Ovary (tissue), 7 donors: ENCODE measurements at regions not wholly inside any gene's neighbourhood (a gene's known extent, or its start where the extent isn't known, plus 50 kb on each side); places are given as distances from the start of the nearest gene placed in this dataset.

ENCODE experiments used
- DNase-seq, 5 donors: peaks; one replicate each; pipeline ENCODE4 v3.0.0-alpha.2; 2019 to 2020
- H3K27ac ChIP-seq, 2 donors: fragments of 200-600 bp; one replicate each; pipeline versions ENCODE4 v1.5.1 to v1.8.0; 2019 to 2022
- H3K27me3 ChIP-seq: fragments of 200-600 bp; one replicate; pipeline ENCODE4 v1.8.0; 2022
- H3K36me3 ChIP-seq: fragments of 200-600 bp; sonication (generic); one replicate; pipeline ENCODE4 v1.5.1; 2019
- H3K4me1 ChIP-seq: one replicate; pipeline ENCODE4 v1.8.1; 2013; ENCODE audit warnings: mild to moderate bottlenecking, moderate library complexity; ENCODE audit not compliant: insufficient read depth
- H3K4me3 ChIP-seq: fragments of 200-600 bp; sonication (generic); one replicate; pipeline ENCODE4 v1.5.1; 2017
- H3K9me3 ChIP-seq, 2 donors: fragments of 200-600 bp in 1 of 2; sonication (generic) in 1 of 2; one replicate each; pipeline versions ENCODE4 v1.5.1 to v1.8.1; 2013 to 2019; ENCODE audit warnings: mild to moderate bottlenecking in 1 of 2, moderate library complexity in 1 of 2
- EP300 ChIP-seq: sonication (generic); formaldehyde crosslinking; IDR thresholded peaks from one replicate; pipeline ENCODE4 v1.6.1; 2017; ENCODE audit warnings: antibody characterized with exemption
- POLR2A ChIP-seq: fragments of 450-650 bp; IDR thresholded peaks from one replicate; pipeline ENCODE4 v1.6.1; 2017; ENCODE audit warnings: antibody characterized with exemption, mild to moderate bottlenecking, moderate library complexity
- WGBS, 3 donors: extraction: QIAGEN DNeasy Blood & Tissue Kit in 1 of 3; methylation state at CpG; one replicate each; pipeline versions ENCODE4 v1.1.5 to v1.1.7; 2013 to 2017; 5-methylcytosine and 5-hydroxymethylcytosine counted together
- intact Hi-C, 4 donors: fragments of 100-400 bp; cut with DNase I; formaldehyde crosslinking; loops; one replicate each; pipeline versions ENCODE4 v1.11.0 to v1.15.1; 2022 to 2023
- TF ChIP-seq, protein P1 (sequence below), 3 donors: fragments of 450-650 bp in 2 of 3; fragments of 200-600 bp in 1 of 3; IDR thresholded peaks; one replicate each; pipeline versions ENCODE4 v1.5.1 to v1.8.0; 2016 to 2022; ENCODE audit warnings: antibody characterized with exemption in 3 of 3, mild to moderate bottlenecking in 1 of 3
- donor health status: DM: no; HTN: no; CAD: no; lungs with moderate emphysema.
- donor health status: DM: no; HTN: no; CAD: no.
- donor health status: Bipolar disorder and iron deficiency.
- donor health status: DM: no; HTN: no; CAD: no.
- donor health status: DM: yes; HTN: yes; CAD: no.

DNA sequence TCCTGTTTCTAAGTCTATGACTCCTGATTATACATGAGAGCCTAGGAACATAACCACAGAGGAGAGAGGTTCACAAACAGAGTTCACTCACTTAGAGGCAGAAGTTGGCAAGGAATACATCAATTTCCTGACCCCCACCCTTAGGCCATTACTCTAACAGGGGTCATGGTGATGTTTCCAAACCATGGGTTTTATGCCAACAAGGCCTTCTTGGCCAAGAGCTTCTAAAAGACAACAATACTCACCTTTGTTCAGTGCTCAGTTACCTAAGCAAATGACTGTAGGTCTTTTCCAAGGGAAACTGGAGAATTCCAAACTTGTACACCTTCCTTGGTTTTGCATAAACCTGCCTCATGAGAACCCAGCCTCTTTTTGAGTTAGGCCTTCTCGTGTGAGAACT is 52.6 kb downstream of the ERICH4 start:
- Histone ChIP-seq H3K4me1 (no peaks in the 10 kb centered on the region), H3K36me3 (no peaks in the 10 kb centered on the region), H3K9me3 (no peaks in the 10 kb centered on the region), H3K27me3 (no peaks in the 10 kb centered on the region), H3K27ac (no peak overlapping the region), H3K4me3 (no peak overlapping the region)
- no peak for TF ChIP-seq EP300
- intact Hi-C loops, result no loop called here
- no peak for DNase-seq
- WGBS, 3 donors, result 11 to 16% (median 13%) methylated on average over 1 of the region's 1 CpG

DNA sequence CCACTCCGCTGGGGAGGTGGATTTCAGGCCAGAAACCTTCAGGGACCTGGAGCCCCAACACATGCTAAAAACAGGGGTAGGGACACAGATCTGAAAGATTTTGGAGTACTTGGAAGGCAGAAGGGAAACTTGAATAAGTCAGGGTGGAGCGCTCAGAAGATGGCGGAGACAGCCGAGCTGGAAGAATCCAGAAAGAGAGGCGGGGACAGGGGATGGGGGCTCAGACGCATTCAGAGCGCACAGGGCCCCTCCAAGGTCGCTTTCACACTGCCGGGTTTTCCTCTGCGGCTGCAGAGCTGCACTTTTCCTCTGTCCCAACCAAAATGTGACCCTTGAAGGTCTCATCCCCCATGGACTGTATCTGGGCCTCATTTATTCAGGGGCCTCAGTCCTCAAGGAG is 56.9 kb downstream of the ERICH4 start:
- Histone ChIP-seq H3K36me3 (no peaks in the 10 kb centered on the region), H3K4me3 (peak overlapping the region; percentile 2), H3K27ac (no peak overlapping the region), H3K27me3 (no peaks in the 10 kb centered on the region), H3K4me1 (no peaks in the 10 kb centered on the region), H3K9me3 (no peaks in the 10 kb centered on the region)
- DNase-seq, result no peak
- 69 to 70% (median 70%) methylated on average over 10 of the region's 10 CpGs for WGBS, 3 donors
- intact Hi-C loops, result no loop called here
- TF ChIP-seq, protein P1, sequence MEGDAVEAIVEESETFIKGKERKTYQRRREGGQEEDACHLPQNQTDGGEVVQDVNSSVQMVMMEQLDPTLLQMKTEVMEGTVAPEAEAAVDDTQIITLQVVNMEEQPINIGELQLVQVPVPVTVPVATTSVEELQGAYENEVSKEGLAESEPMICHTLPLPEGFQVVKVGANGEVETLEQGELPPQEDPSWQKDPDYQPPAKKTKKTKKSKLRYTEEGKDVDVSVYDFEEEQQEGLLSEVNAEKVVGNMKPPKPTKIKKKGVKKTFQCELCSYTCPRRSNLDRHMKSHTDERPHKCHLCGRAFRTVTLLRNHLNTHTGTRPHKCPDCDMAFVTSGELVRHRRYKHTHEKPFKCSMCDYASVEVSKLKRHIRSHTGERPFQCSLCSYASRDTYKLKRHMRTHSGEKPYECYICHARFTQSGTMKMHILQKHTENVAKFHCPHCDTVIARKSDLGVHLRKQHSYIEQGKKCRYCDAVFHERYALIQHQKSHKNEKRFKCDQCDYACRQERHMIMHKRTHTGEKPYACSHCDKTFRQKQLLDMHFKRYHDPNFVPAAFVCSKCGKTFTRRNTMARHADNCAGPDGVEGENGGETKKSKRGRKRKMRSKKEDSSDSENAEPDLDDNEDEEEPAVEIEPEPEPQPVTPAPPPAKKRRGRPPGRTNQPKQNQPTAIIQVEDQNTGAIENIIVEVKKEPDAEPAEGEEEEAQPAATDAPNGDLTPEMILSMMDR (IDR thresholded peaks at IDR 0.05), result no peak
- TF ChIP-seq EP300, result no peak
- no peak for TF ChIP-seq POLR2A

DNA sequence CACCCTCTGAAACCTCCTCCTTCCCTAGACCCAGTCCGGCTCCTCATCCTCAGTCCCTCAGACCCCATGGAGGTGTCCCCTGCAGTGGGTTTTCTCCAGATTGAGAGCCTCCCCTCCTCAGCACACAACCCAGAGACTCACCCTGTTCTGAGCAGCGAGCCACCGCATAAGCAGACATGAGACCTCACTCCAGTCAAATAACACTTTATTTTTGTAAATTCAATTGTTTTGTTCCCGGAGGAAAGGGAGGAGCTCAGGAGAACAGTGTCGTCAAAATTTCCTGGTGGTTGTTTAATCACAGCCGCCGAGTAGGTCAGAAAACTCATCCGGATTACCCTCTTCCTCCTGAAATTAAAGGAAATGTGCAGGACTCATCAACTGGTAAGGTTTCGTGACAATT is 57.5 kb downstream of the ERICH4 start:
- intact Hi-C loops, result no loop called here
- no peaks in the 10 kb centered on the region for H3K36me3 ChIP-seq
- H3K9me3 ChIP-seq, result no peaks in the 10 kb centered on the region
- no peak for DNase-seq
- no peaks in the 10 kb centered on the region for H3K27me3 ChIP-seq
- 79 to 86% (median 82%) methylated on average over 9 of the region's 9 CpGs for WGBS, 3 donors
- H3K4me1 ChIP-seq, result no peaks in the 10 kb centered on the region
- H3K27ac ChIP-seq, result peak overlapping the region in 1 of 2 donors; percentile 28
- TF ChIP-seq EP300 (no peak), POLR2A (no peak)
- TF ChIP-seq, protein P1 (IDR thresholded peaks at IDR 0.05), result no peak
- H3K4me3 ChIP-seq, result no peak overlapping the region

DNA sequence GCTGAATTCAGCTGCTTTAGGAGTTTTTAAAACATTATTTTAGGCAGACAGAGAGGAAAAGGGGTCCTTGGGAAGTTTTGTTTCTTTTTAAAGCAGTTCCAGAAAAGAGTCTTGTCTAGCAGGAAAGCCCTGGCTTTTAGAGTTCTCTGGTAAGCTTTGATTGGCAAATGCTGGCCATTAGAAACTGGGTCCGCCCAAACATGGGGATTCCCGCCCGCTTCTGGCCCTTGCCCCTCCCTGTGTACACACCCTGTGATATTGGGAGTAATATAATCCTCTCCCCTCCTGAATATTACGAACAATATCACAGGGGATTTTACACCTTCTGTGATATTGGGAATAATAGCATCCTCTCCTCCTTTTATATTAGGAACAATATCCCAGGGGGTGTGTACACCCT is 58.9 kb downstream of the ERICH4 start:
- WGBS, 3 donors, result 50 to 59% (median 55%) methylated on average over 4 of the region's 4 CpGs
- DNase-seq, result no peak
- Histone ChIP-seq H3K4me1 (no peaks in the 10 kb centered on the region), H3K4me3 (no peak overlapping the region), H3K9me3 (no peaks in the 10 kb centered on the region), H3K36me3 (no peaks in the 10 kb centered on the region), H3K27ac (no peak overlapping the region), H3K27me3 (no peaks in the 10 kb centered on the region)
- intact Hi-C loops, result no loop called here
- TF ChIP-seq EP300, result no peak
- TF ChIP-seq, protein P1 (IDR thresholded peaks at IDR 0.05), result no peak
- TF ChIP-seq POLR2A, result no peak

DNA sequence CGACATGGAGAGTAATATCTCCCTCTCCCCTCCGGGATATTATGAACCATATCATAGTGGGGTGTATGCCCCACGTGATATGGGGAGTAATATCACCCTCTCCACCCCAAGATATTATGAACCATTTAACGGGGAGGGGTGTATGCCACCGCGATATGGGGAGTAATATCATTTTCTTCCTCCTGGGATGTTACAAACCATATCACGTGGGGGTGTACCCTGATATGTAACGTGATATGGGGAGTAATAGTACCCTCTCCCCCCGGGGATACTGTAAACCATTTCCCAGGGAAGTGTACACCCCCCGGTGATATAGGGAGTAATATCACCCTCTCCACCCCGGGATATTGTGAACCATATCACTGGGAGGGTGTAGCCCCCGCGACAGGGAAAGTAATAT is 62.1 kb downstream of the ERICH4 start:
- no peaks in the 10 kb centered on the region for H3K4me1 ChIP-seq
- intact Hi-C loops, result no loop called here
- H3K27me3 ChIP-seq, result no peaks in the 10 kb centered on the region
- no peak overlapping the region for H3K27ac ChIP-seq
- no peak for DNase-seq
- no peaks in the 10 kb centered on the region for H3K9me3 ChIP-seq
- no peaks in the 10 kb centered on the region for H3K36me3 ChIP-seq
- WGBS, 3 donors, result 77 to 83% (median 81%) methylated on average over 13 of the region's 13 CpGs
- H3K4me3 ChIP-seq, result no peak overlapping the region
- TF ChIP-seq, protein P1 (IDR thresholded peaks at IDR 0.05), result no peak
- TF ChIP-seq POLR2A, result no peak
- TF ChIP-seq EP300, result no peak
